ENCODE measurements at regions not wholly inside any gene's neighbourhood (a gene's known extent, or its start where the extent isn't known, plus 50 kb on each side); places are given as distances from the start of the nearest gene placed in this dataset.

DNA sequence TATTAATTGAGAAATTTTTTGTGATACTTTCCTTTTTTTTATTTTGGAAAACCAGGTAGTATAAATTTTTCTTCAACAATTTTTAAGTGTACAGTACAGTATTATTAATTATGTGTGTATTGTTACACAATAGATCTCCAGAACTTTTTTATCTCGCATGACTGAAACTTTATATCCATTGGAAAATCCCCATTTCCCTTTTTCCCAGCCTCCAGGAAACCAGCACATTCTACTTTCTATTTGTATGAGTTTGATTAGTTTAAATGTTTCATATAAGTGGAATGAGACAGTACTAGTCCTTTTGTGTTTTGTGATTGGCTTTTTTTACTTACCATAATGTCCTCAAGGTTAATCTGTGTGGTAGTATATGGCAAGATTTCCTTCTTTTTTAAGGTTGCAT is 399.5 kb upstream of the ARGLU1 start:
- TF ChIP-seq, protein P1, sequence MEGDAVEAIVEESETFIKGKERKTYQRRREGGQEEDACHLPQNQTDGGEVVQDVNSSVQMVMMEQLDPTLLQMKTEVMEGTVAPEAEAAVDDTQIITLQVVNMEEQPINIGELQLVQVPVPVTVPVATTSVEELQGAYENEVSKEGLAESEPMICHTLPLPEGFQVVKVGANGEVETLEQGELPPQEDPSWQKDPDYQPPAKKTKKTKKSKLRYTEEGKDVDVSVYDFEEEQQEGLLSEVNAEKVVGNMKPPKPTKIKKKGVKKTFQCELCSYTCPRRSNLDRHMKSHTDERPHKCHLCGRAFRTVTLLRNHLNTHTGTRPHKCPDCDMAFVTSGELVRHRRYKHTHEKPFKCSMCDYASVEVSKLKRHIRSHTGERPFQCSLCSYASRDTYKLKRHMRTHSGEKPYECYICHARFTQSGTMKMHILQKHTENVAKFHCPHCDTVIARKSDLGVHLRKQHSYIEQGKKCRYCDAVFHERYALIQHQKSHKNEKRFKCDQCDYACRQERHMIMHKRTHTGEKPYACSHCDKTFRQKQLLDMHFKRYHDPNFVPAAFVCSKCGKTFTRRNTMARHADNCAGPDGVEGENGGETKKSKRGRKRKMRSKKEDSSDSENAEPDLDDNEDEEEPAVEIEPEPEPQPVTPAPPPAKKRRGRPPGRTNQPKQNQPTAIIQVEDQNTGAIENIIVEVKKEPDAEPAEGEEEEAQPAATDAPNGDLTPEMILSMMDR (IDR thresholded peaks at IDR 0.05): no peak
- TF ChIP-seq EP300 (IDR thresholded peaks at IDR 0.05; ENCODE audit: borderline replicate concordance in 1 of 2, low read depth in 1 of 2, low read length in 1 of 2) (no peak), RCOR1 (IDR thresholded peaks at IDR 0.05; ENCODE audit: low read length) (no peak), JUND (IDR thresholded peaks at IDR 0.05) (no peak), SIN3A (IDR thresholded peaks at IDR 0.05; ENCODE audit: borderline replicate concordance, low read depth, low read length) (no peak), FOXM1 (IDR thresholded peaks at IDR 0.05; ENCODE audit: low read depth) (no peak), YY1 (IDR thresholded peaks at IDR 0.05; ENCODE audit: low read depth) (no peak)
